Gastroesophageal sphincter (tissue), 4 donors: ENCODE measurements at regions not wholly inside any gene's neighbourhood (a gene's known extent, or its start where the extent isn't known, plus 50 kb on each side); places are given as distances from the start of the nearest gene placed in this dataset.
"Not testable (repeated sequence)": the region's sequence is repeated elsewhere in the genome, so short reads cannot be mapped to it uniquely, and the experiment has no call there.

Experiments used
- ATAC-seq: fragments of 150-250 bp; one replicate; pipeline ENCODE4 v1.9.1; 2016; ENCODE audit warnings: mild to moderate bottlenecking, moderate library complexity
- H3K27ac ChIP-seq, 4 donors: fragments of 200-600 bp; sonication (generic) in 3 of 4; 1 replicate in 3 of 4; 2 replicates in 1 of 4; pipeline ENCODE4 v1.5.1; 2016 to 2019
- H3K27me3 ChIP-seq: fragments of 200-600 bp; sonication (generic); one replicate; pipeline ENCODE4 v1.5.1; 2019
- H3K36me3 ChIP-seq, 2 donors: fragments of 200-600 bp; sonication (generic); one replicate each; pipeline ENCODE4 v1.5.1; 2019; ENCODE audit warnings: control low read depth in 1 of 2
- H3K4me1 ChIP-seq, 3 donors: fragments of 200-600 bp; sonication (generic); 1 replicate in 2 of 3; 2 replicates in 1 of 3; pipeline ENCODE4 v1.5.1; 2016 to 2019; ENCODE audit warnings: control low read depth in 2 of 3
- H3K4me3 ChIP-seq, 2 donors: fragments of 200-600 bp; sonication (generic); one replicate each; pipeline ENCODE4 v1.5.1; 2019; ENCODE audit warnings: mild to moderate bottlenecking in 1 of 2, moderate library complexity in 1 of 2
- H3K9me3 ChIP-seq, 3 donors: fragments of 200-600 bp; sonication (generic); one replicate each; pipeline ENCODE4 v1.5.1; 2017 to 2019; ENCODE audit warnings: control low read depth in 2 of 3
- CTCF ChIP-seq, 4 experiments: fragments of 200-600 bp in 2 of 4; fragments of 450-650 bp in 2 of 4; sonication (generic) in 1 of 4; IDR thresholded peaks; one replicate each; pipeline ENCODE4 v1.5.1; 2017 to 2019; ENCODE audit warnings: antibody characterized with exemption in 4 of 4, mild to moderate bottlenecking in 2 of 4, moderate library complexity in 2 of 4
- EP300 ChIP-seq: sonication (generic); formaldehyde crosslinking; IDR thresholded peaks from one replicate; pipeline ENCODE4 v1.6.1; 2017; ENCODE audit warnings: antibody characterized with exemption, mild to moderate bottlenecking
- POLR2A ChIP-seq, 2 donors: fragments of 450-650 bp; IDR thresholded peaks; one replicate each; pipeline ENCODE4 v1.6.1; 2017; ENCODE audit warnings: antibody characterized with exemption in 2 of 2, mild to moderate bottlenecking in 2 of 2, moderate library complexity in 1 of 2
- POLR2AphosphoS5 ChIP-seq: sonication (generic); formaldehyde crosslinking; IDR thresholded peaks from one replicate; pipeline ENCODE4 v1.6.1; 2017; ENCODE audit warnings: antibody characterized with exemption
- WGBS, 2 donors: methylation state at CpG; one replicate each; pipeline ENCODE4 v1.1.5; 2018; ENCODE audit warnings: low coverage in 1 of 2; 5-methylcytosine and 5-hydroxymethylcytosine counted together

GRCh38 chr9:30937106-30937505 lies 1447.3 kb upstream of the ACO1 start:
- TF ChIP-seq POLR2AphosphoS5 (no peak), POLR2A (IDR thresholded peaks at IDR 0.05) (no peak), EP300 (no peak), CTCF (IDR thresholded peaks at IDR 0.05) (no peak)
- Histone ChIP-seq H3K27ac (no peak overlapping the region), H3K4me3 (no peak overlapping the region), H3K9me3 (no peaks in the 10 kb centered on the region), H3K36me3 (no peaks in the 10 kb centered on the region), H3K27me3 (no peaks in the 10 kb centered on the region), H3K4me1 (no peaks in the 10 kb centered on the region)
- ATAC-seq: no peak
- 70 to 82% methylated on average over 2 to 4 of the region's 4 CpGs for WGBS, 2 donors

- 94 to 100% methylated on average over 2 of the region's 2 CpGs for WGBS, 2 donors
Observed at GRCh38 chr9:30942852-30943251, 1441.6 kb upstream of the ACO1 start.

GRCh38 chr9:30943446-30944224 lies 1440.8 kb upstream of the ACO1 start:
- H3K4me3 ChIP-seq: no peak overlapping the region
- ATAC-seq: peak; percentile 28
- no peaks in the 10 kb centered on the region for H3K4me1 ChIP-seq
- H3K36me3 ChIP-seq: no peaks in the 10 kb centered on the region
- TF ChIP-seq POLR2AphosphoS5 (no peak), POLR2A (IDR thresholded peaks at IDR 0.05) (no peak), EP300 (no peak), CTCF (IDR thresholded peaks at IDR 0.05) (no peak)
- peaks cover 0 to 7% (median 0%) of the 10 kb centered on the region in 3 donors for H3K9me3 ChIP-seq
- no peaks in the 10 kb centered on the region for H3K27me3 ChIP-seq
- no peak overlapping the region for H3K27ac ChIP-seq
- WGBS, 2 donors: 73 to 100% methylated on average over 3 to 6 of the region's 21 CpGs

More at GRCh38 chr9:30942852-30943251, 1441.6 kb upstream of the ACO1 start:
- not testable (repeated sequence) for H3K27ac ChIP-seq, H3K27me3 ChIP-seq, H3K4me1 ChIP-seq, H3K4me3 ChIP-seq, ATAC-seq, H3K9me3 ChIP-seq, H3K36me3 ChIP-seq

GRCh38 chr9:30944225-30944569 lies 1440.2 kb upstream of the ACO1 start:
- 100% methylated on average over 1 of the region's 6 CpGs; no CpG with 5 or more reads in 1 of the 2 donors for WGBS, 2 donors
- TF ChIP-seq POLR2A (IDR thresholded peaks at IDR 0.05): no peak
- TF ChIP-seq EP300: no peak
- no peak for TF ChIP-seq POLR2AphosphoS5
- TF ChIP-seq CTCF (IDR thresholded peaks at IDR 0.05): no peak
- H3K36me3 ChIP-seq: no peaks in the 10 kb centered on the region
- no peak overlapping the region for H3K27ac ChIP-seq
- H3K27me3 ChIP-seq: no peaks in the 10 kb centered on the region
- H3K4me3 ChIP-seq: no peak overlapping the region
- H3K9me3 ChIP-seq: peaks cover 0 to 12% (median 0%) of the 10 kb centered on the region in 3 donors
- no peaks in the 10 kb centered on the region for H3K4me1 ChIP-seq
- no peak for ATAC-seq

GRCh38 chr9:30944741-30945280 lies 1439.6 kb upstream of the ACO1 start:
- no peak overlapping the region for H3K27ac ChIP-seq
- H3K27me3 ChIP-seq: no peaks in the 10 kb centered on the region
- H3K4me3 ChIP-seq: no peak overlapping the region
- no peak for TF ChIP-seq POLR2A (IDR thresholded peaks at IDR 0.05)
- TF ChIP-seq EP300: no peak
- TF ChIP-seq POLR2AphosphoS5: no peak
- TF ChIP-seq CTCF (IDR thresholded peaks at IDR 0.05): no peak
- H3K9me3 ChIP-seq: peaks cover 0 to 15% (median 0%) of the 10 kb centered on the region in 3 donors
- WGBS, 2 donors: 77 to 85% methylated on average over 2 to 3 of the region's 12 CpGs
- no peaks in the 10 kb centered on the region for H3K4me1 ChIP-seq
- no peak for ATAC-seq
- H3K36me3 ChIP-seq: no peaks in the 10 kb centered on the region
